ENCODE measurements at regions not wholly inside any gene's neighbourhood (a gene's known extent, or its start where the extent isn't known, plus 50 kb on each side); places are given as distances from the start of the nearest gene placed in this dataset.

GRCh38 chr11:122177238-122177637, 61.2 kb upstream of the BLID start:
- TF ChIP-seq, protein P1, sequence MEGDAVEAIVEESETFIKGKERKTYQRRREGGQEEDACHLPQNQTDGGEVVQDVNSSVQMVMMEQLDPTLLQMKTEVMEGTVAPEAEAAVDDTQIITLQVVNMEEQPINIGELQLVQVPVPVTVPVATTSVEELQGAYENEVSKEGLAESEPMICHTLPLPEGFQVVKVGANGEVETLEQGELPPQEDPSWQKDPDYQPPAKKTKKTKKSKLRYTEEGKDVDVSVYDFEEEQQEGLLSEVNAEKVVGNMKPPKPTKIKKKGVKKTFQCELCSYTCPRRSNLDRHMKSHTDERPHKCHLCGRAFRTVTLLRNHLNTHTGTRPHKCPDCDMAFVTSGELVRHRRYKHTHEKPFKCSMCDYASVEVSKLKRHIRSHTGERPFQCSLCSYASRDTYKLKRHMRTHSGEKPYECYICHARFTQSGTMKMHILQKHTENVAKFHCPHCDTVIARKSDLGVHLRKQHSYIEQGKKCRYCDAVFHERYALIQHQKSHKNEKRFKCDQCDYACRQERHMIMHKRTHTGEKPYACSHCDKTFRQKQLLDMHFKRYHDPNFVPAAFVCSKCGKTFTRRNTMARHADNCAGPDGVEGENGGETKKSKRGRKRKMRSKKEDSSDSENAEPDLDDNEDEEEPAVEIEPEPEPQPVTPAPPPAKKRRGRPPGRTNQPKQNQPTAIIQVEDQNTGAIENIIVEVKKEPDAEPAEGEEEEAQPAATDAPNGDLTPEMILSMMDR (IDR thresholded peaks at IDR 0.05; ENCODE audit: borderline replicate concordance, extremely low read depth, low read length, poor library complexity, severe bottlenecking): no peak
- TF ChIP-seq EZH2 (IDR thresholded peaks at IDR 0.05; ENCODE audit: borderline replicate concordance, low read depth, low read length, severe bottlenecking): no peak
